NCI-H1092 treated with DMSO at 0.1 percent for 48 hours (cell line): ENCODE measurements at regions not wholly inside any gene's neighbourhood (a gene's known extent, or its start where the extent isn't known, plus 50 kb on each side); places are given as distances from the start of the nearest gene placed in this dataset.
"Not testable (repeated sequence)": the region's sequence is repeated elsewhere in the genome, so short reads cannot be mapped to it uniquely, and the experiment has no call there.

ENCODE experiments used
- DNase-seq: peaks from one replicate; lab custom pipeline; 2025; lab: John Stamatoyannopoulos, UW

DNA sequence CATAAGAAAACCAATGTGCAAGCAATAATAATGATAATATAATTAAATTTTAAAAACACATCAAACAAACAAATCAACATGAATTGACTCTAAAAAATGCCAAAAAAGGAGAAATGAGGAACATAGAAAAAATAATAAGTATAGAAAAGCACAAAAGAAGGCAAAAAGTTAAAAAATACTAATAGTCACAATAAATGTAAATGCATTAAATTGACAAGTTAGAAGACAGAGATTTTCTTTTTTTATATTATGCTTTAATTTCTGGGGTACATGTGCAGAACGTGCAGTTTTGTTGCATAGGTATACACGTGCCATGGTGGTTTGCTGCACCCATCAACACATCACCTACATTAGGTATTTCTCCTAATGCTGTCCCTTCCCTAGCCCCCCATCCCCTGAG lies 767.0 kb downstream of the ADCYAP1 start:
- not testable (repeated sequence) for DNase-seq

DNA sequence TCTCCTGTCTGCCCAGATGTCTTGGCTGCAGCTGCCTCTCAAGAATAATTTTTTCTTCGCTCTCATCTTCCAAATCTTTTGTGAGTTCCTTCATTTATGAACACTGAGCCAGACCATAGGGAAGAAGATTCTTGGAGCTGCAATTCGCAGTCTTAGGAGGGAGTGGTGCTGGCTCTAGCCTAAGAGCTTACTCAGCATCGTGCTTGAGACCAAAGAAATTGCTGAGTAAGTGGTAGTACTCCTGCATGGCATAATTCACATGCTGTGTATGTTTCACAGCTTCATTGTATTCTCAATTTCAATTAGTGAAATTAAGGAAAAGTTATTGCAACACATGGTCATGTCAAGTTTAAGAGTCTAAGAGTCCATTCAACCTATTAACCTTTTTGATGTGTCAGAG lies 771.7 kb downstream of the ADCYAP1 start:
- DNase-seq, result no peak

GRCh38 chr18:1680108-1680507 lies 775.4 kb downstream of the ADCYAP1 start:
- no peak for DNase-seq

- no peak for DNase-seq
Observed at GRCh38 chr18:1691863-1692262, 787.2 kb downstream of the ADCYAP1 start.

- no peak for DNase-seq
Observed at GRCh38 chr18:1708006-1708405, 803.3 kb downstream of the ADCYAP1 start.

DNA sequence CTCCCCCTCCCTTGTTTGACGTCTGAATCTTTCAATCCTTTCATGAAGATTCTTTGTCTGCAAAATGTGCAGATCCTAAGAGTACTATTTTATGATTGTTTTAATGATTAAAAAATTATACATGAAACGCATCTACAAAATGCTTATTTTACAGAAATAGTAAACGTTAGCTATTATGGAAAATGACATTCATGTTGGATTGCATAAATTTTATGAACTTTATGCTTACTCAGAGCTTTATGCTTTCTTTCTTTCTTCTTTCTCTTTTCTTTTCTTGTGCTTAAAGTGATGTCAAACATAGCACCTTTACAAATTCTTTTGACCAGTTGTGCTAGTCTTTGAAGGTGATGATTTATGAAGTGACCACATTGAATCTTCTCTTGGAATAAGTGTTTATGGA lies 805.4 kb downstream of the ADCYAP1 start:
- no peak for DNase-seq

- DNase-seq, result no peak
Observed at GRCh38 chr18:1732143-1732542, 827.5 kb downstream of the ADCYAP1 start.

- DNase-seq, result no peak
Observed at GRCh38 chr18:1746131-1746530, 825.2 kb downstream of the METTL4 start.

GRCh38 chr18:1751249-1751648 lies 820.1 kb downstream of the METTL4 start:
- no peak for DNase-seq

DNA sequence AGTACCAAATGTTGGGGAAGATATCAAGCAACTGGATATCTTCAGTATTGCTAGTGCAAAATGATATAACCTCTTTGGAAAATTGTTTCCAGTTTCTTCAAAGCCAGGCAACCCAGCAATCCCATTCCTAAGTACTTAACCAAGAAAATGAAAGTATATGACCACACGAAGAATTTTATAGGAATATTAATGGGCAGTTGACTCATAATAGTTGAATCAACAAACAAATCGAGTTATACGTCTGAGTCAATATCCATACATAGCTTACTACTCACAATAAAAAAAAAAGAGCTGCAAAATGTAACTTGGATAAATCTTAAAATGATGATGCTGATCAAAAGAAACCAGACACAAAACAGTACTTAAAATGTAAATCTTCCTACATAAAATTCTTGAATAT lies 810.4 kb downstream of the METTL4 start:
- DNase-seq, result no peak

DNA sequence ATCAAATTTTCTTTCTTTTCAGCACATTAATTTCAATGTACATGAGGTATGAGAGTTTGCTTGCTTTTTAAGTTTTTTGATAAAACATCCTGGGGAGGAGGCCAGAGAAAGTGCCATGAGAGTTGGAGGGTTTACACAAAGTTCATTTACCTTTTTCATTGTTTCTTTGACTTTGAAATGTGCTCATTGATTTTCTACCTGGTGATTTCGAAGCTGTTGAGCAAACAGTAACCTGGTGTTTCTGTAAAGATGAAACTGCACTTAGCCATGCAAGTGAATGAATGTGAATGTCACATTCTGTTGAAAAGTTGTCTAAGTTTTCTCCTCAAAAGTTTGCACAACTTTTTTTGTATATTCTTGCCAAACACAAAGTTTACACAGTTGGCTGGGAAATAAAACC lies 797.0 kb downstream of the METTL4 start:
- no peak for DNase-seq

DNA sequence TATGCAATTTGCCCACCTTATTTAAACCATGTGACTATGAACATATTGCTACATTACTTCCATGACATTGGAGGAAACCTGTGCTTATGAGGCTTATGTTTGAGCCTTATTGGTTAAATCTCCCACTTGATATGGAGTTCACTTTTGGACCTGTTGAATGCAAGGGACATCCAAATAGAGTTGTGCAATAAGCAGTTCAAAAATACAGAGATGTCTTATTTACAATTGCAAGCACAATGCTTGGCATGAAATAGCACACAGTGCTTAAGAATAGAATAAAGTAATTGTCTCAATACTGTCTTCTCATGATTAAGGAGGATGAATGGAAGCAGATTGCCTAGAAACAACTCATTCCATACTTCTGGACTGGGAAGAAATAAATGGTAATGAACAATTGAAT lies 793.5 kb downstream of the METTL4 start:
- no peak for DNase-seq

DNA sequence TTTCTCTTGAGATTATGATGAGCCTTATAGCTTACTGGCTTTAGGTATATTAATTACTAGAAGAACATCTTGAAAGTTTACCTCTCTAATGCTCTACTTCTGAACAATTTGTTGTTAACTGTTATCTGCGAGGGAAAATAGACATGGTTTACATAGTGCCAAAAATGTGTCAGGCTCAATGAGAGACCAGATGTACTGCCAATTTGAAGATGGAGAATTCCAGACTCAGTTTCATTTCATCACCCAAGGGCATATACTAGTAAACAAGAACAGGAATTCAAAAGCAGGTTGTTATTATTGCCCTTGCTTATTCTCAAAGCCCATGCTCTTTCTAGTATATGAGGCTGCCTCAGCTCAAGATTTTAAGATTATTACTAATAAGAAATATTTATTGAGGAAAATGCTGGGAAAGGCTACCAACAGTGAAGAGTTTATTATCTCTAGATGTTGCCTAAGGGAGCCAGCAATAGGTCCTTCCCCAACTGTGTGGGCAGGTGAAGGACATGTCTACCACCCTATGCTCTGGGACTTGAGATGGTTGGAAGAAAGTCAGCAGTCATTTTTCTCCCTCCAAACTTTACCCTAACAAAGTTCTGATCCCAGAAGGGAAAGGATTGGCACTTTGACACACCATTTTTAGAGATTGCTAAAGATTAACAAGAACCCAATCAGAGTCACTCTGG lies 792.7 kb downstream of the METTL4 start:
- DNase-seq, result no peak

- DNase-seq, result no peak
Observed at GRCh38 chr18:1779587-1779986, 791.7 kb downstream of the METTL4 start.

DNA sequence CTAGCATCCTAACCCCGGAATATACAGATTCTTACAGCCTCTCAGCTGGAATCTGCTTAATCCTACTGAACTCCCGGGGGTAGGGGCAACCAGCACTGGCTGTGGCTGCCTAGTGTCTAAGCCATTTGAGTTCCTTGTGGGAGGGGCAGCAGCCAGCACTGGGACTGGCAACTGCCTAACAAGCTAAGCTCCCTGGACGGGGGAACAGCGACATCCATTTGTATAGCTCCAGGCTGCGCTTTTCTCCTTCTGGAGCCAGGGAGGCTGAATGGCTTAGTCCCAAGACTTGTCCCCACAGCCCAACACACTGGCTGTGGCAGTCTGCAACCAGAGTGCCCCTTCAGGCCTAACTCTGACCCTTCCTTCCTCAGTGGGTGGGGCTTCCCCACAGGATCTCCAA lies 787.2 kb downstream of the METTL4 start:
- no peak for DNase-seq

DNA sequence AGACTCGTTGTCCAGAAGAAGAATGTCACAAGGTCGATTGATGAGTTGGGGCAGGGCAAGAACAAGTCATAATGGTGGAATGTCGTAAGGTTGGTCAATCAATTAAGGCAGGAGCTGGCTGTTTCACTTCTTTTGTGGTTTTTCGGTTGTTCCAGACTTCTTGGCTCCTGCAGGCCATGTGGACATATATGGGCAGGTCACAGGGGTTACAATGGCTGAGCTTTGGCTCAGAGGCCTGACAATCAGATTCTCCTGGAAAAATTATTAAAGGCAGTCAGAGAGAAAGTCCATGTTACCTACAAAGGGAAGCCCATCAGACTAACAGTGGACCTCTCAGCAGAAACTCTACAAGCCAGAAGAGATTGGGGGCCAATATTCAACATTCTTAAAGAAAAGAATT lies 785.3 kb downstream of the METTL4 start:
- not testable (repeated sequence) for DNase-seq

DNA sequence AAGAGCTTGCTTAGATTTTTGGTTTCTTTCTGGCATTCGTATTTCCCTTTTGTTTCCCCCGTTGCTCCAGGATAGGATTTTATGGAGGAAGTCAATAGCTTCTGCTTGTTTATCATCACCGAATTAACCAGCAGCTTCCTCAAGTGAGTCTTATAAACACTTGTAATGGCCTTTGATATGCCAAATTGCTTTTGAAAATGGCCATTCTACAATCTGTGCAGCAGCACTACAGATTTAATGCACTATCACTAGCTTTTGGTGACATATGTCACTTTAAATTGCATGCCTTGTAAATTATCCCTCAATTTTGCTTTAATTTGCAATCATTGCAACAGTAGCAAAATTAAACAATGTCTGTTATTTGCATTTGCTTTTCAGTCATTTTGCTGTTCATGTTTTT lies 774.7 kb downstream of the METTL4 start:
- no peak for DNase-seq

GRCh38 chr18:1797235-1797634 lies 774.1 kb downstream of the METTL4 start:
- no peak for DNase-seq

DNA sequence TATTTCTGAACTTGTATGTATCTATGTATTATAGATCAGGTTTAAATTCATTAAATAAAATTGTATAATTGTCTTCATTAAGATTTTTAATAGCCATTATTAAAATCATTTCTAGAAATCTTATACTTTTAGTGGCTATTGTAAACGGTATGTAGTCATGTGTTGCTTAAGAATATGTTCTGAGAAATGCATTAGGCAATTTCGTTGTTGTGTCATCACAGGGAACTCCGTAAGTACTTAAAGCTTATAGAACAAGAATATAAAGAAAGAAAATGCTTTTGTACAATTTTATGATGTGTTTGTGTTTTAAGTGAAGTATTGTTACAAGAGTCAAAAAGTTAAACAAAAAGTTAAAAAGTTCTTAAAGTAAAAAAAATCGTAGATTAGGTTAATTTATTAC lies 765.8 kb downstream of the METTL4 start:
- DNase-seq, result no peak

DNA sequence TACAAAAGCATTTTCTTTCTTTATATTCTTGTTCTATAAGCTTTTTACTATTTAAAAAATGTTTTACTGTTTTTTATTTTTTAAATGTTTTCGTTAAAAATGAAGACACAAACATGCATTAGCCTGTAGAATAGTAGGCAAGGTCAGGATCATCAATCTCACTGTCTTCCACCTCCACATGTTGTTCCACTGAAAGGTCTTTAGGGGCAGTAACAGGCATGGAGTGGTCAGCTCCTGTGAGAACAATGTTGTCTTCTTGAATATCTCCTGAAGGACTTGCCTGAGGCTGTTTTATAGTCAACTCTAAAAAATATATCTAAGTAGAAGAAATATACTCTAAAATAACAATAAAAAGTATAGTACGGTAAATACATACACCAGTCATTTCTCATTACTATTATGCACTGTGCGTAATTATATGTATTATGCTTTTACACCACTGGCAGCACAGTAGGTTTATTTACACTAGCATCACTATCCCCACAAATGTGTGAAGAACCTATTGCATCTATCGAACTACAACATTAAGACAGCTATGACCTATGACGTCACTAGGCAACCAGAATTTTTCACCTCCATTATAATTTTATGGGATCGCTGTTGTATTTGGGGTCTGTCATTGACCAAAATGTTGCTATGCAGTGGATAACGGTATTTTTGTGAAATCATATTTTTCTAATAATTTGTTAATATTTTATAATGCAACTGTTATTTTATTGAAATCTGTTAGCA lies 764.3 kb downstream of the METTL4 start:
- DNase-seq, result no peak

DNA sequence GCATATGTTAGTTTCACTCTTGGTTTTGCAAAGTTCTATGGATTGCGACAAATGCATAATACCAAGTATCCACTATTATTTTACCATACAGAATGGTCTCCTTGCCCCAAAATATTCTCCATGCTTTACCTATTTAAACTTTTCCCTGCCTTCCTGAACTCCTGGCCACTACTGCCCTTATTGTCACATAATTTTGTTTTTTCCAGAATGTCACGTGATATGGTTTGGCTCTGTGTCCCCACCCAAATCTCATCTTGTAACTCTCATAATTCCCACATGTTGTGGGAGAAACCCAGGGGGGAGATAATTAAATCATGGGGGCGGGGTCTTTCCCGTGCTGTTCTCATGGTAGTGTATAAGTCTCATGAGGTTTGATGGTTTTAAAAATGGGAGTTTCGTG lies 760.0 kb downstream of the METTL4 start:
- DNase-seq, result no peak

DNA sequence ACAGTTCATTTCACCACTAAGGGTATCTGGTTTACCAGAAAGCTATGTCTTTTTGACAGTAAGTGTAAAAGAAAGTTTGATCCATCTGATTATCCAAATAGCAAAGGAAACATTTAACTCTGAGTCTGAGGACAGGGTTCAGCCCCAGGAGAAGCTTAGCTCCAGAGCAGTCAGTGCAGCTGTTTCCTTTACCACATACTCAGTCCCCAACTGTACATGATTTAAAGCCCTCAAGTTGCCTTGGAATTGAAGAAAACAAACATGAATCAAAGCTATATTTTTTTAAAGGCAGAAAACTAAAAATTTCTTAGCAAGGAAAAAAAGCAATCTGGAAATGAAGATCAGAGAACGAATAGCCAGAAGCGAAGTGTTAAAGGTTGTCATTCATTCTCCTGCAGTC lies 746.0 kb downstream of the METTL4 start:
- no peak for DNase-seq

DNA sequence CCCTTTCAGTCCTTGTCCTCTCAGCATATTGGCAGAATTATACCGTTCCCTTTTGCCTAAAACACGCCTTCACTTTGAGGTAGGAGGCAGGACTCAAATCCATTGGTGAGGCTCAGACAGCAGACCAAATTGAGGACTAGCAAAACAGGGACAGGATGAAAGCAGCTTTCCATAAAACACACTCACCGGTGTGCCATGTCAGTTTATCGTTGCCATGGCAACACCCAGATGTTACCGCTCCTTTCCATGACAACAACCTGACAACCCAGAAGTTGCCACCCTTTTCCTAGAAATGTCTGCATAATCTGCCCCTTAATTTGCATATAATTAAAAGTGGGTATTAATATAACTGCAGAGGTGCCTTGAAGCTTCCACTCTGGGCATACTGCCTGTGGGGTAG lies 730.4 kb downstream of the METTL4 start:
- no peak for DNase-seq

GRCh38 chr18:1846640-1847039 lies 724.7 kb downstream of the METTL4 start:
- DNase-seq, result no peak
